Smooth muscle cell (in vitro differentiated cells): ENCODE measurements at regions not wholly inside any gene's neighbourhood (a gene's known extent, or its start where the extent isn't known, plus 50 kb on each side); places are given as distances from the start of the nearest gene placed in this dataset.

Experiments used
- DNase-seq: peaks from one replicate; lab custom pipeline; 2025; ENCODE audit not compliant: unreplicated experiment; lab: John Stamatoyannopoulos, UW
- H2AFZ ChIP-seq: fragments of 200-600 bp; sonication (generic); 2 replicates; pipeline ENCODE4 v1.6.0; 2016; ENCODE audit warnings: antibody characterized with exemption, low read depth, mild to moderate bottlenecking
- H3F3A ChIP-seq: fragments of 200-600 bp; sonication (generic); 2 replicates; pipeline ENCODE4 v1.6.0; 2017; ENCODE audit warnings: antibody characterized with exemption, low read depth
- H3K27ac ChIP-seq: fragments of 200-600 bp; sonication (generic); 2 replicates; pipeline ENCODE4 v1.5.1; 2016; ENCODE audit warnings: low read depth, mild to moderate bottlenecking
- H3K27me3 ChIP-seq: fragments of 200-600 bp; sonication (generic); 2 replicates; pipeline ENCODE4 v1.6.1; 2016; ENCODE audit warnings: low read depth, mild to moderate bottlenecking
- H3K36me3 ChIP-seq: fragments of 200-600 bp; sonication (generic); 2 replicates; pipeline ENCODE4 v1.5.1; 2016; ENCODE audit warnings: low read depth
- H3K4me1 ChIP-seq: fragments of 200-600 bp; sonication (generic); 2 replicates; pipeline ENCODE4 v1.5.1; 2016; ENCODE audit warnings: low read depth
- H3K4me2 ChIP-seq: fragments of 200-600 bp; sonication (generic); 2 replicates; pipeline ENCODE4 v1.6.0; 2016; ENCODE audit warnings: mild to moderate bottlenecking
- H3K4me3 ChIP-seq: fragments of 200-600 bp; sonication (generic); 2 replicates; pipeline ENCODE4 v1.5.1; 2016; ENCODE audit warnings: mild to moderate bottlenecking
- H3K79me2 ChIP-seq: fragments of 200-600 bp; sonication (generic); 2 replicates; pipeline ENCODE4 v1.6.0; 2016; ENCODE audit warnings: low read depth, mild to moderate bottlenecking
- H3K9ac ChIP-seq: fragments of 200-600 bp; sonication (generic); 2 replicates; pipeline ENCODE4 v1.6.0; 2016; ENCODE audit warnings: low read depth
- H3K9me3 ChIP-seq: fragments of 200-600 bp; sonication (generic); replicated peaks from 2 replicates; pipeline ENCODE4 v1.5.1; 2016; ENCODE audit warnings: low read depth
- H4K20me1 ChIP-seq: fragments of 200-600 bp; sonication (generic); 2 replicates; pipeline ENCODE4 v1.6.0; 2016; ENCODE audit warnings: low read depth
- WGBS: methylation state at CpG from one replicate; pipeline ENCODE4 v1.1.7; 2016; ENCODE audit warnings: low lambda C conversion rate; 5-methylcytosine and 5-hydroxymethylcytosine counted together
- TF ChIP-seq, protein P1 (sequence below): fragments of 200-600 bp; sonication (generic); IDR thresholded peaks from 2 replicates; pipeline ENCODE4 v1.5.1; 2017; ENCODE audit warnings: borderline replicate concordance, mild to moderate bottlenecking, antibody characterized with exemption; ENCODE audit not compliant: insufficient read depth, poor library complexity, severe bottlenecking

DNA sequence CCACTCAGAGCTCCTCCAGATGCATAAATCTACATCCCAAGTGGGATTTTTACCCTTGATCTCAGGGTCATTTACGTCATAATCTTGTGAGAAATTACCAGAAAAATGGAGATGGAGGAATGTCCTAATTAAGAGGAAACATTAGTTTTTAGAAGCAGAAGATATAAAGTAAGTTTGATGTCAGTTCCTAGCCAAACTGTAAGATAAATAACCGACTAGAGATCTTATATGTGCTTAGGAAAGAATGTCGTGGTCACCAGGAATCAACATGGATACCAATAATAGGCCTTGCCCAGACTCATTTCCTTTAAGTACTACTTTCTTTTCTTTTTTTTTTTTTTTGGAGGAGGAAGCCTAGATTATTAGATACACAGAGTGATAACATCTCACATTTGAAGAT lies 186.9 kb downstream of the UTRN start:
- Histone ChIP-seq H3F3A (no peaks in the 10 kb centered on the region), H3K9me3 (no peaks in the 10 kb centered on the region), H3K4me3 (no peak overlapping the region), H3K4me1 (no peaks in the 10 kb centered on the region), H3K27me3 (no peaks in the 10 kb centered on the region), H3K79me2 (no peaks in the 10 kb centered on the region), H2AFZ (no peak overlapping the region), H4K20me1 (no peaks in the 10 kb centered on the region), H3K27ac (no peak overlapping the region), H3K36me3 (no peaks in the 10 kb centered on the region), H3K9ac (no peak overlapping the region), H3K4me2 (no peak overlapping the region)
- no peak for DNase-seq
- 60% methylated on average over 3 of the region's 3 CpGs for WGBS
- TF ChIP-seq, protein P1, sequence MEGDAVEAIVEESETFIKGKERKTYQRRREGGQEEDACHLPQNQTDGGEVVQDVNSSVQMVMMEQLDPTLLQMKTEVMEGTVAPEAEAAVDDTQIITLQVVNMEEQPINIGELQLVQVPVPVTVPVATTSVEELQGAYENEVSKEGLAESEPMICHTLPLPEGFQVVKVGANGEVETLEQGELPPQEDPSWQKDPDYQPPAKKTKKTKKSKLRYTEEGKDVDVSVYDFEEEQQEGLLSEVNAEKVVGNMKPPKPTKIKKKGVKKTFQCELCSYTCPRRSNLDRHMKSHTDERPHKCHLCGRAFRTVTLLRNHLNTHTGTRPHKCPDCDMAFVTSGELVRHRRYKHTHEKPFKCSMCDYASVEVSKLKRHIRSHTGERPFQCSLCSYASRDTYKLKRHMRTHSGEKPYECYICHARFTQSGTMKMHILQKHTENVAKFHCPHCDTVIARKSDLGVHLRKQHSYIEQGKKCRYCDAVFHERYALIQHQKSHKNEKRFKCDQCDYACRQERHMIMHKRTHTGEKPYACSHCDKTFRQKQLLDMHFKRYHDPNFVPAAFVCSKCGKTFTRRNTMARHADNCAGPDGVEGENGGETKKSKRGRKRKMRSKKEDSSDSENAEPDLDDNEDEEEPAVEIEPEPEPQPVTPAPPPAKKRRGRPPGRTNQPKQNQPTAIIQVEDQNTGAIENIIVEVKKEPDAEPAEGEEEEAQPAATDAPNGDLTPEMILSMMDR = no peak

DNA sequence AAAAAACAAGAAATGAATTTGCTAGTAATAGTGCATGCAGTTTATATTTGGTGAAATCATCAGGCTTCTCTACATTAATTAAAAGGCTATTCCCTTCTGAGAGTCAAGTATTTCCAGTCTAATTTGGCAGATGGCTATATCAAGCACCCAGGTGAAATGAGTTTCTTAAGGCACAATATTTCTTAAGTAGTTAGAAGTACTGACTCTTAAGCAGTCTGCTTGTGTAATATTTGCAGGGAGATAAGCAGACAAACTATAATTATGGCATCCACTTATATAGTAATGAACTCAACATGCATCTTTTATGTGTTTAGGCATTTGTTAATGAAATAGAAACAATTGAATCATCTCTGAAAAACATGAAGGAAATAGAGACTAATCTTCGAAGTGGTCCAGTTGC lies 189.2 kb downstream of the UTRN start:
- H3K9me3 ChIP-seq = no peaks in the 10 kb centered on the region
- no peak overlapping the region for H3K9ac ChIP-seq
- H3K27ac ChIP-seq = no peak overlapping the region
- H3K27me3 ChIP-seq = no peaks in the 10 kb centered on the region
- H3K4me3 ChIP-seq = no peak overlapping the region
- H3K4me2 ChIP-seq = no peak overlapping the region
- TF ChIP-seq, protein P1 = no peak
- H3K36me3 ChIP-seq = no peaks in the 10 kb centered on the region
- H4K20me1 ChIP-seq = no peaks in the 10 kb centered on the region
- no peak overlapping the region for H2AFZ ChIP-seq
- no peaks in the 10 kb centered on the region for H3K79me2 ChIP-seq
- no peaks in the 10 kb centered on the region for H3F3A ChIP-seq
- DNase-seq = no peak
- WGBS = 96% methylated on average over 1 of the region's 1 CpG
- H3K4me1 ChIP-seq = no peaks in the 10 kb centered on the region

DNA sequence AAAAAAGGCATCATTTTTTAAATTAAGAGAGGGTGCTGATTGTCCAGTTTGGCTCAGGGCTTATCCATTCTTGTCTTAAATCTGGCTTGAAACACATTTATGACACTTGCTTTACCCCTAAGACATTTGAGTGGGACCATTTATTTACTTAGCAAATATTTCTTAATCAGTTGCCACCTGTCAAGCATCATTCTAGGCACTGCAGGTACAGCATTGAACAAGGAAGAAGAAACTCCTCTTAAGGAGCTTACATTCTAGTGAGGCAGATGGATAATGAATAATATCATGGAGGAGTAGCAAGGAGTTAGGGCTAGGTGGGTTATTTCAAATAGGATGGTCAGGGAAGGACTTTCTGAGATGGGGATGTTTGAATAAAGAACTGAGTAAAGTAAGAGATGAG lies 189.8 kb downstream of the UTRN start:
- TF ChIP-seq, protein P1 = no peak
- no peak for DNase-seq
- no peaks in the 10 kb centered on the region for H4K20me1 ChIP-seq
- H3K27ac ChIP-seq = no peak overlapping the region
- H3K9me3 ChIP-seq = no peaks in the 10 kb centered on the region
- no peak overlapping the region for H3K9ac ChIP-seq
- H3K4me2 ChIP-seq = no peak overlapping the region
- no peaks in the 10 kb centered on the region for H3K27me3 ChIP-seq
- no peaks in the 10 kb centered on the region for H3K36me3 ChIP-seq
- no peaks in the 10 kb centered on the region for H3K4me1 ChIP-seq
- H3K79me2 ChIP-seq = no peaks in the 10 kb centered on the region
- H2AFZ ChIP-seq = no peak overlapping the region
- H3K4me3 ChIP-seq = no peak overlapping the region
- no peaks in the 10 kb centered on the region for H3F3A ChIP-seq

DNA sequence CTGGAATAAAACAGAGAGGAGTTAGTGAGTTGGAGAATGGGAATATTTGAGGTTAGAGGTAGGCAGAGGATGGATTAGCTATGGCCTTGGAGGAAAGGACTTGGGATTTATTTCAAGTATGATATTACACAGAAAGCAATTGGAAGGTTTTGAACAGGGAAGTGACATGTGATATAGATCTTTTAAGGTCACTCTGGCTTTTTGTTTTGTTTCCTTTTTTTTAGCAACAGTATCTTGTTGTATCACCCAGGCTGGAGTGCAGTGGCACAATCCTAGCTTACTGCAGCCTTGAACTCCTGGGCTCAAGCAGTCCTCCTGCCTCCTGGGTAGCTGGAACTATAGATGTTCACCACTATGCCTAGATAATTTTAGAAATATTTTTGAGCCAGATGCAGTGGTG lies 190.3 kb downstream of the UTRN start:
- no peaks in the 10 kb centered on the region for H3K4me1 ChIP-seq

More for the DNA sequence above, 190.3 kb downstream of the UTRN start:
- H3K4me3 ChIP-seq = no peak overlapping the region
- no peaks in the 10 kb centered on the region for H4K20me1 ChIP-seq
- no peaks in the 10 kb centered on the region for H3K36me3 ChIP-seq
- H3K27me3 ChIP-seq = no peaks in the 10 kb centered on the region
- H2AFZ ChIP-seq = no peak overlapping the region
- TF ChIP-seq, protein P1 = no peak
- H3K9me3 ChIP-seq = no peaks in the 10 kb centered on the region
- H3K4me2 ChIP-seq = no peak overlapping the region
- H3K27ac ChIP-seq = no peak overlapping the region
- no peaks in the 10 kb centered on the region for H3F3A ChIP-seq
- H3K9ac ChIP-seq = no peak overlapping the region
- DNase-seq = no peak
- no peaks in the 10 kb centered on the region for H3K79me2 ChIP-seq
